OCI-M1 (cell line): ENCODE measurements at regions not wholly inside any gene's neighbourhood (a gene's known extent, or its start where the extent isn't known, plus 50 kb on each side); places are given as distances from the start of the nearest gene placed in this dataset.

Source experiments
- DNase-seq: peaks from one replicate; lab custom pipeline; 2025; lab: John Stamatoyannopoulos, UW

GRCh38 chrX:27924718-27925117 lies 56.5 kb downstream of the DCAF8L1 start:
- DNase-seq, result no peak

DNA sequence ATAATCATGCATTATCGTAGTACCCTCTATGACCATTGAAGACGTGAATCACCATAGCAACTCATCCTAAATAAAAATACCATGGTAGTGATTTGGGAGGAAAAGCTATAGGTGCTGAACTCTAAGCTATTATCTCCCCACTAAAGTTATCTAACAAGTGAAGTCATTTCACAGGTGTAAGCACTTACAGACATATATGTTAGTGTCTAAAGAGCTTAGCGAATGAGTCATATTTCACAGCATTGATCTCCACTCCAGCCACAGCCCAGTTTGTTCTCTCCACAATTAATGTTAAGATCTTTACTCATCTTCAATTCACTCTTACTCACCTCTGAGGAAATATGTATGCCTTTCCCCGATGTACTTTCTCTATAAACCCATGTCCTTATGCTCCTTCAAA lies 57.0 kb downstream of the DCAF8L1 start:
- no peak for DNase-seq

DNA sequence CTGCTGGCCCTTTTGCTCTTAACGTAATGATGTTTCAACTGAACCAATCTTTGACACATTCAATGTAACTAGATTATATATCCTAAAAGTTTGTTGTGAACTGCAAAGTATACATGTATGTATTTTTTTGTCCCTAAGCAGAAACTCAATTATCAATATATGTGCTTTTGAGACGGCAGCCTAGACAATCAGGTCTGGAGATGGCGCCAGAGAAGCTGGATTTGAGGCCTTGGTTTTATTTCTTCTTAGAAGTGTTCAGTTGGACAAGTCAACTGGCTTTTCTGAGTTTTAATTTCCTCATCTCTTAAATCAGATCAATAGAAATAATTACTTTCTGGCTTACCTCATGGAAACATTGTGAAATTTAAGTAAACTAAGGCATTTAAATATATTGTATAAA lies 62.5 kb downstream of the DCAF8L1 start:
- peak; percentile 50 for DNase-seq

GRCh38 chrX:27917713-27918500 lies 63.3 kb downstream of the DCAF8L1 start:
- no peak for DNase-seq

- peak; percentile 20 for DNase-seq
These were observed 65.6 kb downstream of the DCAF8L1 start for GRCh38 chrX:27915617-27916016.

- no peak for DNase-seq
These were observed 70.8 kb downstream of the DCAF8L1 start for GRCh38 chrX:27910412-27910811.

DNA sequence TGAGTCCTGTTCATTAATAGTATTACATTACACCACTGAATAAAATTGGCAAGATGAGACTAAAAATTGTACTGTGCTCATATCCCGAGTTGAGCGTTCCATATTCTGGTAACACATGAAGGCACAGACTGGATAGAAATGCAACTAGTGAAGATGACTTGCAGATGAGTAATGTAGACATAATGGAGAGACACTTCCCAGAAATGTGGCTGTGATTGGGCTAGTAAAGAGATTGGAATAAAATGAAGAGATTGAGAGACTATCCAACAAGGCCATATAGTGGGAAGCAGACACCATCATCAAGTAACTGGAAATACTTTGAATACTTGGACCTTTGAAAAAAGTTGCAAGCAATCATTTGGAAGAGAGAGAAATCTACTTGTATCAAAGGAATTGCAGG lies 77.3 kb downstream of the DCAF8L1 start:
- no peak for DNase-seq

DNA sequence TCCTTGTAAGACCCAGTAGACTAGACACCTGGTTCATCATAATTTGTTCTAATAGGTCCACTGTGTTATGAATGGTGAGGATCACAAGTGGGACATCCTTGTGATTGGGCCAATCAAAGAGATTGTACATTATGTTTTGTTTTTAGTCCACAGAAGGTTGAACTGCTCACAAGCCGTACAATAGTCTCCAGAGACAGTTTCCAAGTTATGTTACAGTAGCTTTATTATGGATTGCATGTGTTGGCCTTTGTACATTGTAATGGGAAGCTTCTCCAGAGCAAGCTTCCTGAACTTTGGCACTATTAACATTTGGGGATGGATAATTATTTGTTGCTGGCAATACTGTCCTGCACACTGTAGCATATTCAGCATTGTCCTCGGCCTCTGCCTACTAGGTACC lies 86.1 kb downstream of the MAGEB10 start:
- DNase-seq, result no peak

DNA sequence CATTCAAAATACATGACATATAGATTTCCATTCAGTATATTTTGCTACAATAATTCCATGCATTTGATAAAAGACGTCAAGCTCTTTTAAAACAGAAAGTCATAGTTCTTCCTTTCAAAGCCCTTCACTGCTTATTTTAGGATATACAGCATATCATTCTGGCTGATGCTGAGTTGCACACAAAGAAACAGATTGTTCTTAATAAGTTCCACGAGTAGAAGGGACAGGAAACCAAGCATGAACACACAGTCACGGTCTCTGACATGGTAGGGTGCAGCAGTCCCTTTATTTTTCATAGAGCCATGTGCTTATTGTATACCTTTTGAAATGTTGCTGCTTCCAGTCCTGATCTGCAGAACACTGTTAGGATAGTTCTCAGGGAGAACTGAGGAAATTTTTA lies 85.4 kb downstream of the MAGEB10 start:
- DNase-seq, result no peak

GRCh38 chrX:27890611-27891010 lies 82.8 kb downstream of the MAGEB10 start:
- no peak for DNase-seq

DNA sequence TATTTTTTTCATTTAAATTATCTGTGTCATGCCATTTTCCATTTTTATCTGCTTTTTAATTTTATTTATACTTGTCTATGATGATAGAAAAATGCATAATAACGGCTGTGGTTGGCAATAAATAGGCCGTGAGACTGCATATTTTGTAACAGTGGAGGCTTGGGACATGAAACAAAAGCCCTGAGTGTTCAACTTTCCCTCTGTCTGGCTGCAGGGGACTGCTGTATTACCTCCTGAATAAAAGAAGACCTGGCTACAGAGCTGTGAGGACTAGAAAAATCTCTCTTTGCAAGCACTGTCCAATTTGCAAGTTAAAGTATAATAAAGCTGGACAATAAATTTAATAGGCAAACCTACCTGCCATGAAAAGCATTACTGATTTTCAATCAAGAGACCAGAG lies 82.1 kb downstream of the MAGEB10 start:
- DNase-seq, result peak; percentile 12

DNA sequence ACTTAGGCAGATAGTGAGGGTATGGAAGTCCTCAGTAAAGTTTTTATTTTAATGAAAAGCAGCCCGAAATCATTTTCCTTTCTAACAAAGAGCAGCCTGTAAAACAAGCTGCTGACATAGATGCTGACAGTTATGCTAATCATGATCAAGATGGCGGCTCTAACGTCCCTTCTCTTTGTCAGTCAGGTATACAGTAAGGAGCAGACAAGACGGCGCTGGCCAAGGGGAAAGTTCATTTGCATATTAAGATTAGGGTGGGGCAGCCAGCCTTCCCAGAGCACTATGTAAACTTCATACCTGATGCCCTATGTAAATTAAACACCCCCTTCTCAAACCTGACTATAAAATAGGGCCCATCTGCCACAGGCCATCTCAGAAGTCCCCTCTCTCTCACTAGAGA lies 76.9 kb downstream of the MAGEB10 start:
- no peak for DNase-seq

DNA sequence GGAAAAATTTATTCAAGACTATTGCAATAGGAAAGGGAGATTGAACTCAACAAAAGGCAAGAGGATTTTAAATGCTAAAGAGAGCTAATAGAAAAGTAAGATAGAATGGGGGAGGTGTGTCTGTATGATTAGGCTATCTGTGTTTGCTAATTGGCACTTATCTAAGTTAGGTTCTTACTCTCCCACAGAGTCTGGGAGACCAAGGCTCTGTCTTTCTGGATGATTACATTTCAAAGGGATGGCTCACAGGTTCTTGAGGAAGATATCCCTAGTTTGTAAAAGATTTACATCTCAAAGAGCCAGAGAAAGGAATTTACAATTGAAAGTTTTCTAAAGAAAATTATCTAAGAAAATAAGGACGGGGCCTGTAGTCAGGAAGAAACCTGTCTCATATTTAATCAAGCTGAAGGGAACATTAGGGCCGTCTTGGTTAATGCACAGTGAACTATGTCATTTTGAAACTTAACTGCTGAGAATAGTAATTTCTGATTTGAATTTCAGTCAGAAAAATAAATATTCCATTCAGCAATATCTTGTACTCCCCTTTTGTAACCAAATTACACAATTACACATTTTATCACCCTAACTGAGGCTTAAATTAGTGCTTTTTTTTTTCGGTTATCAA lies 75.8 kb downstream of the MAGEB10 start:
- peak; percentile 27 for DNase-seq

DNA sequence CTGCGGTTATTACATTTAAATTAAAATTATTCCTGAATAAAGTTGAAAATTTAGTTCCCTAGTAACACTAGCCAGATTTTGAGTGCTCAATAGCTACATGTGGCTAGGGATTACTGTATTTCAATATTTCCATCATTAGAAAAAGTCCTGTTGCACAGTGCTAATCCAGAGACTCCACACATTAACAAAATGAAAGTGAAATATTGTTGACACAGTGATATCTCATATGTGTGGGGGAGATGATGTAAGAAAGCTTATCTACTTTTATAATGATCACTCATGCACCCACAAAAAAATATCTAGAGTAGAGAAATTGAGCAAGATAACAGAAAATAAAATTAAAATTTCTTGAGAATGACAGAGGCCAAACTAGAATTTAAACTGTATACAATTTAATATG lies 74.9 kb downstream of the MAGEB10 start:
- DNase-seq, result peak; percentile 48

DNA sequence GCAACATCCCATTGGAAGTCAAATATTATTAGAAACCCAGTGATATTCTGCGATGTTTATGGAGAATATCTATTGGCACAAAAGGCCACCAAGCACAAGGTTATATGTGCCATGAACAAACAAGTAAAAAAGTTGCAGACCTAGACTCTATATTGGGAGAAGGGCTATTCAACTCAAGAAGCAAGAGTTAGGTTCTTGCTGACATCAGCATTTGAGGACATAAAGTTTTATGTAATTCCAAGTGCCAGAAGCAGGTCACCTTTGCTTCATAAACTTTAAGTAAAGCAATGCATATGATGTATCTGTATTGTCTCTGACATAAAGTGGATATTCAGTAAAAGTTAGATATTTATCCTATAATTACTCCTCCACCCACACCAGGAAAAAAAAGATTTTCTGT lies 71.1 kb downstream of the MAGEB10 start:
- no peak for DNase-seq
